Esophagus muscularis mucosa (tissue), 4 donors: ENCODE measurements at regions not wholly inside any gene's neighbourhood (a gene's known extent, or its start where the extent isn't known, plus 50 kb on each side); places are given as distances from the start of the nearest gene placed in this dataset.

Experiments used
- DNase-seq: peaks from one replicate; pipeline ENCODE4 v3.0.0-alpha.2; 2017; ENCODE audit errors: extremely low spot score
- H3K27ac ChIP-seq, 4 donors: fragments of 200-600 bp; sonication (generic); replicated peaks in 1 of 4; 1 replicate in 3 of 4; 2 replicates in 1 of 4; pipeline ENCODE4 v1.5.1; 2016 to 2019; ENCODE audit warnings: mild to moderate bottlenecking in 1 of 4
- H3K27me3 ChIP-seq, 4 donors: fragments of 200-600 bp; sonication (generic); one replicate each; pipeline versions ENCODE4 v1.5.1 to v1.6.0; 2016 to 2019
- H3K36me3 ChIP-seq, 4 donors: fragments of 200-600 bp; sonication (generic); one replicate each; pipeline ENCODE4 v1.5.1; 2016 to 2019
- H3K4me1 ChIP-seq, 4 donors: fragments of 200-600 bp; sonication (generic); one replicate each; pipeline ENCODE4 v1.5.1; 2016 to 2019
- H3K4me3 ChIP-seq, 4 donors: fragments of 200-600 bp; sonication (generic); 1 replicate in 2 of 4; 2 replicates in 2 of 4; pipeline ENCODE4 v1.5.1; 2016 to 2019; ENCODE audit warnings: mild to moderate bottlenecking in 4 of 4, moderate library complexity in 1 of 4
- H3K9me3 ChIP-seq, 4 donors: fragments of 200-600 bp; sonication (generic); 1 replicate in 3 of 4; 2 replicates in 1 of 4; pipeline ENCODE4 v1.5.1; 2016 to 2019
- EP300 ChIP-seq: sonication (generic); formaldehyde crosslinking; IDR thresholded peaks from one replicate; pipeline ENCODE4 v1.6.1; 2017; ENCODE audit warnings: antibody characterized with exemption
- POLR2A ChIP-seq: fragments of 450-650 bp; IDR thresholded peaks from one replicate; pipeline ENCODE4 v1.6.1; 2017; ENCODE audit warnings: antibody characterized with exemption, moderate library complexity, mild to moderate bottlenecking, low read depth
- POLR2AphosphoS5 ChIP-seq, 2 donors: sonication (generic); formaldehyde crosslinking; IDR thresholded peaks; one replicate each; pipeline ENCODE4 v1.6.1; 2017; ENCODE audit warnings: antibody characterized with exemption in 2 of 2
- WGBS: methylation state at CpG from one replicate; pipeline ENCODE4 v1.1.5; 2018; 5-methylcytosine and 5-hydroxymethylcytosine counted together
- intact Hi-C: fragments of 100-400 bp; cut with DNase I; formaldehyde crosslinking; loops from one replicate; pipeline ENCODE4 v1.15.1; 2023
- TF ChIP-seq, protein P1 (sequence below), 3 experiments: fragments of 200-600 bp in 2 of 3; fragments of 450-650 bp in 1 of 3; sonication (generic) in 2 of 3; IDR thresholded peaks; one replicate each; pipeline ENCODE4 v1.5.1; 2017 to 2019; ENCODE audit warnings: antibody characterized with exemption in 3 of 3, mild to moderate bottlenecking in 2 of 3, moderate library complexity in 1 of 3

DNA sequence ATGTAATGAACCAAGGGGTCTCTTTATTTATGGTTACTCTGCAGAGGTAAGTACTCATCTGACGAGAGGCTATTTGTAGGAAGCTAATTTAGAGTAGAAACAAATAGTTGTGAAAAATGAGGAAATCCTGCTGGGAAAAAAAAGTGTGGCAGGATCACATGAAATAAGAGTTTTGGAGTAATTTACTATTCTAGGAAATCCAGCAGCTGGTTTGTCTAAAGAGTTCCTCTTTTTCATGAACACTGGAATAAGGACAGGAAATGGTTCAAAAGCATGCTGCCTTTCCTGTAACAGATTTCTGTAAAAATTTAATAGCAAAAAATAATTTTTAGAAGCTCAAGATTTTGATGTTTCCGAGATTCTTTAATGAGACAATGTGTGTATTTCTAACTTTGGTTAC lies 177.3 kb downstream of the CHRM3 start:
- Histone ChIP-seq H3K9me3 (no peaks in the 10 kb centered on the region), H3K36me3 (no peaks in the 10 kb centered on the region), H3K4me3 (no peak overlapping the region), H3K4me1 (peaks cover 0 to 25% (median 14%) of the 10 kb centered on the region in 4 donors), H3K27me3 (no peaks in the 10 kb centered on the region), H3K27ac (no peak overlapping the region)
- intact Hi-C loops = no loop called here
- TF ChIP-seq POLR2AphosphoS5 (IDR thresholded peaks at IDR 0.05) (no peak), POLR2A (no peak), EP300 (no peak)
- TF ChIP-seq, protein P1, sequence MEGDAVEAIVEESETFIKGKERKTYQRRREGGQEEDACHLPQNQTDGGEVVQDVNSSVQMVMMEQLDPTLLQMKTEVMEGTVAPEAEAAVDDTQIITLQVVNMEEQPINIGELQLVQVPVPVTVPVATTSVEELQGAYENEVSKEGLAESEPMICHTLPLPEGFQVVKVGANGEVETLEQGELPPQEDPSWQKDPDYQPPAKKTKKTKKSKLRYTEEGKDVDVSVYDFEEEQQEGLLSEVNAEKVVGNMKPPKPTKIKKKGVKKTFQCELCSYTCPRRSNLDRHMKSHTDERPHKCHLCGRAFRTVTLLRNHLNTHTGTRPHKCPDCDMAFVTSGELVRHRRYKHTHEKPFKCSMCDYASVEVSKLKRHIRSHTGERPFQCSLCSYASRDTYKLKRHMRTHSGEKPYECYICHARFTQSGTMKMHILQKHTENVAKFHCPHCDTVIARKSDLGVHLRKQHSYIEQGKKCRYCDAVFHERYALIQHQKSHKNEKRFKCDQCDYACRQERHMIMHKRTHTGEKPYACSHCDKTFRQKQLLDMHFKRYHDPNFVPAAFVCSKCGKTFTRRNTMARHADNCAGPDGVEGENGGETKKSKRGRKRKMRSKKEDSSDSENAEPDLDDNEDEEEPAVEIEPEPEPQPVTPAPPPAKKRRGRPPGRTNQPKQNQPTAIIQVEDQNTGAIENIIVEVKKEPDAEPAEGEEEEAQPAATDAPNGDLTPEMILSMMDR (IDR thresholded peaks at IDR 0.05) = no peak
- 41% methylated on average over 2 of the region's 2 CpGs for WGBS
- no peak for DNase-seq

GRCh38 chr1:239566074-239566473 lies 179.7 kb downstream of the CHRM3 start:
- TF ChIP-seq POLR2A (no peak), EP300 (no peak), POLR2AphosphoS5 (IDR thresholded peaks at IDR 0.05) (no peak)
- TF ChIP-seq, protein P1 (IDR thresholded peaks at IDR 0.05) = no peak
- no peaks in the 10 kb centered on the region for H3K27me3 ChIP-seq
- DNase-seq = no peak
- H3K27ac ChIP-seq = no peak overlapping the region
- H3K4me3 ChIP-seq = no peak overlapping the region
- intact Hi-C loops = no loop called here
- 93% methylated on average over 7 of the region's 7 CpGs for whole genome bisulfite sequencing
- H3K9me3 ChIP-seq = no peaks in the 10 kb centered on the region
- peaks cover 0 to 13% (median 10%) of the 10 kb centered on the region in 4 donors for H3K4me1 ChIP-seq
- H3K36me3 ChIP-seq = no peaks in the 10 kb centered on the region

- Histone ChIP-seq H3K4me1 (peaks cover 0 to 7% (median 5%) of the 10 kb centered on the region in 4 donors), H3K27me3 (no peaks in the 10 kb centered on the region), H3K4me3 (no peak overlapping the region), H3K9me3 (no peaks in the 10 kb centered on the region), H3K27ac (no peak overlapping the region), H3K36me3 (no peaks in the 10 kb centered on the region)
- TF ChIP-seq EP300 (no peak), POLR2A (no peak), POLR2AphosphoS5 (IDR thresholded peaks at IDR 0.05) (no peak)
- TF ChIP-seq, protein P1 (IDR thresholded peaks at IDR 0.05) = no peak
- no peak for DNase-seq
- intact Hi-C loops = no loop called here
- WGBS = 89% methylated on average over 3 of the region's 3 CpGs
Measured at GRCh38 chr1:239570878-239571277, 184.5 kb downstream of the CHRM3 start.

DNA sequence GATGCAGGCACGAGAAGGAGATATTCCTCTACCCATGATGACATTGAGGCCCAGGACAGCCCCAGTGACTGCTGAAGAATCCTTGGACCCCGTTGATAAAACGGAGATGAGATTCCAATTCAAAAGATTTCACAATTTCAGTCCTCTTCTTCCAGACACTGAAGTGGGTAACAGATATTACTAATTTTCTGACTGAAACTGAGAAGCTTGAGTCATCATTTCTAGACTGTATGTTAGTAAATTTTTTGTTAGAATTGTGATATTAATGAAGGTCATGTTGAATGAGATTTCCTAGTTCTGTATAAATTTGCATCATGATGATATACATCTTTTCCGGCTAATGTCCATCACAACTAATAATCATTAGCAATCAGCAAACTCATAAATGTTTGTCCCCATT lies 185.8 kb downstream of the CHRM3 start:
- TF ChIP-seq POLR2A (no peak), POLR2AphosphoS5 (IDR thresholded peaks at IDR 0.05) (no peak), EP300 (no peak)
- TF ChIP-seq, protein P1 (IDR thresholded peaks at IDR 0.05) = no peak
- intact Hi-C loops = no loop called here
- 94% methylated on average over 4 of the region's 4 CpGs for WGBS

DNA sequence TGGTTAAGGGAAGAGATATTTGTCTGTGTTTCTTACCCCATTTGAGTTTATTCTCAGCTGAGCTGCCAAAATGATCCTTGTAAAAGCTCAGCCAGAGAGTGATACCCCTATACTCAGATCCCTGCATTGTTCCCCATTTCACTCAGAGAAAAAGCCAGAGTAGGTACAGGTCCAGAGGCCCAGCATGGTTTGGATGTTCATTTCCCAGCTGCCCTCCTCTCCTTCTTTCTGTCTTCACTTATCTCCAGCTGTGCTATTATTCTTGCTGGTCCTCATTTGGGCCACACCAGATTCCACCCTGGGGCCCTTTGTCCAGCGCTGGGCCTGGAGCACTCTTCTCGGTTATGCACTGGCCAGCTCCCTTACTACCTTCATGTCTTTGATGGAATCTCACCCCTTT lies 187.7 kb downstream of the CHRM3 start:
- no peaks in the 10 kb centered on the region for H3K27me3 ChIP-seq
- intact Hi-C loops = no loop called here
- H3K27ac ChIP-seq = no peak overlapping the region
- no peak for DNase-seq
- no peak for TF ChIP-seq EP300
- TF ChIP-seq, protein P1 (IDR thresholded peaks at IDR 0.05) = no peak
- no peak for TF ChIP-seq POLR2AphosphoS5 (IDR thresholded peaks at IDR 0.05)
- TF ChIP-seq POLR2A = no peak
- H3K36me3 ChIP-seq = no peaks in the 10 kb centered on the region
- no peaks in the 10 kb centered on the region for H3K9me3 ChIP-seq
- H3K4me3 ChIP-seq = no peak overlapping the region
- H3K4me1 ChIP-seq = no peaks in the 10 kb centered on the region
- WGBS = 100% methylated on average over 2 of the region's 2 CpGs

More for the DNA sequence above, 185.8 kb downstream of the CHRM3 start:
- Histone ChIP-seq H3K4me3 (no peak overlapping the region), H3K27me3 (no peaks in the 10 kb centered on the region), H3K9me3 (no peaks in the 10 kb centered on the region), H3K4me1 (peaks cover 0 to 7% (median 5%) of the 10 kb centered on the region in 4 donors), H3K36me3 (no peaks in the 10 kb centered on the region), H3K27ac (no peak overlapping the region)
- DNase-seq = no peak
